Thyroid gland (tissue), 4 donors: ENCODE measurements at regions not wholly inside any gene's neighbourhood (a gene's known extent, or its start where the extent isn't known, plus 50 kb on each side); places are given as distances from the start of the nearest gene placed in this dataset.

Source experiments
- CTCF ChIP-seq, 6 experiments: fragments of 200-600 bp in 3 of 6; fragments of 450-650 bp in 3 of 6; sonication (generic) in 3 of 6; IDR thresholded peaks; one replicate each; pipeline ENCODE4 v1.5.1; 2016 to 2019; ENCODE audit warnings: antibody characterized with exemption in 6 of 6, mild to moderate bottlenecking in 2 of 6, inconsistent platforms in 1 of 6, moderate library complexity in 1 of 6
- POLR2A ChIP-seq, 2 donors: fragments of 450-650 bp; IDR thresholded peaks; one replicate each; pipeline ENCODE4 v1.6.1; 2017; ENCODE audit warnings: antibody characterized with exemption in 2 of 2, mild to moderate bottlenecking in 2 of 2, moderate library complexity in 1 of 2

GRCh38 chr20:23198815-23199214, 112.7 kb upstream of the CD93 start:
- no peak for TF ChIP-seq POLR2A (IDR thresholded peaks at IDR 0.05)
- TF ChIP-seq CTCF (IDR thresholded peaks at IDR 0.05) = no peak
